H9 (cell line): ENCODE measurements at regions not wholly inside any gene's neighbourhood (a gene's known extent, or its start where the extent isn't known, plus 50 kb on each side); places are given as distances from the start of the nearest gene placed in this dataset.

Experiments
- DNase-seq: peaks from one replicate; pipeline ENCODE4 v3.0.0-alpha.2; 2017
- H2AFZ ChIP-seq: one replicate; pipeline ENCODE4 v1.6.1; 2013; ENCODE audit warnings: mild to moderate bottlenecking, low read length, control low read depth, moderate library complexity
- H2AK5ac ChIP-seq: 2 replicates; pipeline ENCODE4 v1.6.1; 2013; ENCODE audit warnings: low read length, control low read depth, mixed read lengths; ENCODE audit not compliant: insufficient read length
- H2BK120ac ChIP-seq: one replicate; pipeline ENCODE4 v1.6.1; 2013; ENCODE audit warnings: low read depth, mild to moderate bottlenecking, low read length, control low read depth, inconsistent platforms; ENCODE audit not compliant: poor library complexity, severe bottlenecking
- H2BK12ac ChIP-seq: 2 replicates; pipeline ENCODE4 v1.6.1; 2013; ENCODE audit warnings: low read length, control low read depth, mixed read lengths, low read depth; ENCODE audit not compliant: insufficient read length
- H2BK15ac ChIP-seq: 2 replicates; pipeline ENCODE4 v1.6.1; 2013; ENCODE audit warnings: low read depth, low read length, control low read depth
- H2BK20ac ChIP-seq: one replicate; pipeline ENCODE4 v1.6.1; 2013; ENCODE audit warnings: low read depth, mild to moderate bottlenecking, low read length, control low read depth, inconsistent platforms; ENCODE audit not compliant: poor library complexity, severe bottlenecking
- H2BK5ac ChIP-seq: 2 replicates; pipeline ENCODE4 v1.6.1; 2013; ENCODE audit warnings: low read length, control low read depth, mixed read lengths; ENCODE audit not compliant: insufficient read length
- H3K14ac ChIP-seq: 2 replicates; pipeline ENCODE4 v1.6.1; 2013; ENCODE audit warnings: low read length, control low read depth; ENCODE audit not compliant: insufficient read depth
- H3K18ac ChIP-seq: 2 replicates; pipeline ENCODE4 v1.6.1; 2013; ENCODE audit warnings: low read depth, mild to moderate bottlenecking, mixed read lengths, low read length, control low read depth; ENCODE audit not compliant: insufficient read length
- H3K23ac ChIP-seq: 2 replicates; pipeline ENCODE4 v1.6.1; 2013; ENCODE audit warnings: low read length, control low read depth, mixed read lengths, low read depth; ENCODE audit not compliant: insufficient read length
- H3K23me2 ChIP-seq: 2 replicates; pipeline ENCODE4 v1.6.1; 2013; ENCODE audit warnings: low read depth, mild to moderate bottlenecking, mixed read lengths, low read length, control low read depth; ENCODE audit not compliant: insufficient read length, poor library complexity, severe bottlenecking
- H3K27ac ChIP-seq: 2 replicates; pipeline ENCODE4 v1.5.1; 2013; ENCODE audit warnings: low read length, control low read depth, mixed read lengths, low read depth; ENCODE audit not compliant: insufficient read length
- H3K27me3 ChIP-seq: 2 replicates; pipeline ENCODE4 v1.6.1; 2013; ENCODE audit warnings: low read length, control low read depth, inconsistent platforms; ENCODE audit not compliant: insufficient read depth
- H3K4ac ChIP-seq: 2 replicates; pipeline ENCODE4 v1.6.1; 2013; ENCODE audit warnings: low read depth, mild to moderate bottlenecking, control low read depth, inconsistent platforms, low read length, moderate library complexity
- H3K4me1 ChIP-seq: 2 replicates; pipeline ENCODE4 v1.6.1; 2013; ENCODE audit warnings: low read length, control low read depth, inconsistent platforms; ENCODE audit not compliant: insufficient read depth
- H3K4me2 ChIP-seq: 2 replicates; pipeline ENCODE4 v1.6.1; 2013; ENCODE audit warnings: low read length, control low read depth, mixed read lengths; ENCODE audit not compliant: insufficient read length, insufficient read depth
- H3K56ac ChIP-seq: 2 replicates; pipeline ENCODE4 v1.6.1; 2013; ENCODE audit warnings: low read depth, mild to moderate bottlenecking, mixed read lengths, low read length, control low read depth; ENCODE audit not compliant: insufficient read length
- H3K79me1 ChIP-seq: 2 replicates; pipeline ENCODE4 v1.6.1; 2013; ENCODE audit warnings: low read depth, mild to moderate bottlenecking, moderate library complexity, low read length, control low read depth, inconsistent platforms; ENCODE audit not compliant: insufficient read depth, poor library complexity, severe bottlenecking
- H3K79me2 ChIP-seq: 2 replicates; pipeline ENCODE4 v1.6.1; 2013; ENCODE audit warnings: low read length, control low read depth, inconsistent platforms; ENCODE audit not compliant: insufficient read depth
- H3K9ac ChIP-seq: 2 replicates; pipeline ENCODE4 v1.6.1; 2013; ENCODE audit warnings: low read length, control low read depth, mixed read lengths; ENCODE audit not compliant: insufficient read length; ENCODE audit errors: extremely low read depth
- H3K9me3 ChIP-seq: one replicate; pipeline ENCODE4 v1.6.1; 2013; ENCODE audit warnings: low read depth, low read length, inconsistent platforms; ENCODE audit not compliant: control insufficient read depth
- H3T11ph ChIP-seq: one replicate; pipeline ENCODE4 v1.6.1; 2013; ENCODE audit warnings: mild to moderate bottlenecking, low read length, control low read depth, inconsistent platforms
- H4K20me1 ChIP-seq: one replicate; pipeline ENCODE4 v1.6.1; 2013; ENCODE audit not compliant: control insufficient read depth, insufficient read length, insufficient read depth
- H4K5ac ChIP-seq: 2 replicates; pipeline ENCODE4 v1.6.1; 2013; ENCODE audit warnings: low read depth, mild to moderate bottlenecking, mixed read lengths, low read length, control low read depth; ENCODE audit not compliant: insufficient read length
- H4K8ac ChIP-seq: replicated peaks from 2 replicates; pipeline ENCODE4 v1.6.1; 2013; ENCODE audit warnings: low read length, control low read depth, mixed read lengths, low read depth; ENCODE audit not compliant: insufficient read length
- H4K91ac ChIP-seq: 2 replicates; pipeline ENCODE4 v1.6.1; 2013; ENCODE audit warnings: low read depth, mild to moderate bottlenecking, moderate library complexity, mixed read lengths, low read length, control low read depth; ENCODE audit not compliant: insufficient read length
- H3K27ac Mint-ChIP-seq, 3 experiments: 2 replicates in 2 of 3; 3 replicates in 1 of 3; pipeline ENCODE4 v1.8.0; 2020 to 2021; ENCODE audit warnings: mixed read lengths in 3 of 3, mild to moderate bottlenecking in 1 of 3, moderate library complexity in 1 of 3
- H3K27me3 Mint-ChIP-seq: 2 replicates; pipeline ENCODE4 v1.8.0; 2021; ENCODE audit warnings: low read depth, mild to moderate bottlenecking, moderate library complexity, mixed read lengths
- H3K36me3 Mint-ChIP-seq, 3 experiments: 2 replicates in 2 of 3; 3 replicates in 1 of 3; pipeline ENCODE4 v1.8.0; 2020 to 2021; ENCODE audit warnings: low read depth in 3 of 3, mixed read lengths in 3 of 3; ENCODE audit not compliant: insufficient read depth in 1 of 3
- H3K4me1 Mint-ChIP-seq, 2 experiments: 2 replicates each; pipeline ENCODE4 v1.8.0; 2020; ENCODE audit warnings: mixed read lengths in 2 of 2
- H3K4me3 Mint-ChIP-seq, 2 experiments: 2 replicates in 1 of 2; 3 replicates in 1 of 2; pipeline ENCODE4 v1.8.0; 2020 to 2021; ENCODE audit warnings: mild to moderate bottlenecking in 2 of 2, mixed read lengths in 2 of 2, moderate library complexity in 1 of 2
- H3K9me3 Mint-ChIP-seq, 2 experiments: 2 replicates in 1 of 2; 3 replicates in 1 of 2; pipeline ENCODE4 v1.8.0; 2020; ENCODE audit warnings: mild to moderate bottlenecking in 2 of 2, mixed read lengths in 2 of 2, moderate library complexity in 1 of 2
- CTCF ChIP-seq: fragments of 200-600 bp; sonication (generic); conservative IDR thresholded peaks from 3 replicates; pipeline ENCODE4 v1.8.0; 2021; ENCODE audit warnings: antibody characterized with exemption, mild to moderate bottlenecking
- WGBS: extraction: QIAGEN DNeasy Blood & Tissue Kit; methylation state at CpG from one replicate; pipeline ENCODE4 v1.1.7; 2013; ENCODE audit warnings: missing lambda C conversion rate, low lambda C conversion rate, mixed read lengths; ENCODE audit not compliant: insufficient read length; ENCODE audit errors: extremely low coverage; 5-methylcytosine and 5-hydroxymethylcytosine counted together

- Histone ChIP-seq H3K18ac (no peak overlapping the region), H3K56ac (no peak overlapping the region), H3K9me3 (no peaks in the 10 kb centered on the region), H3K23me2 (no peaks in the 10 kb centered on the region), H2BK120ac (no peak overlapping the region), H3K23ac (no peak overlapping the region), H3K27ac (no peak overlapping the region), H3K79me1 (no peaks in the 10 kb centered on the region), H3K4ac (no peak overlapping the region), H3K79me2 (no peaks in the 10 kb centered on the region), H4K5ac (no peak overlapping the region), H3K27me3 (no peaks in the 10 kb centered on the region), H2AFZ (no peak overlapping the region), H3K4me1 (no peaks in the 10 kb centered on the region; the same call in 1 of the 2 replicates), H4K8ac (no peak overlapping the region), H2BK5ac (no peak overlapping the region), H3K4me2 (no peak overlapping the region), H2BK12ac (no peak overlapping the region), H4K20me1 (no peaks in the 10 kb centered on the region), H4K91ac (no peak overlapping the region), H3K14ac (no peak overlapping the region), H3T11ph (no peak overlapping the region), H3K9ac (no peak overlapping the region), H2BK20ac (no peak overlapping the region), H2BK15ac (no peak overlapping the region), H2AK5ac (no peak overlapping the region)
- TF ChIP-seq CTCF = no peak
- no CpG with 5 or more reads among the region's 6 CpGs for WGBS
- peaks cover 0 to 5% of the 10 kb centered on the region in 2 experiments; a peak in 1 of 4 replicates for H3K4me1 Mint-ChIP-seq
- H3K9me3 Mint-ChIP-seq = no peaks in the 10 kb centered on the region
- peak overlapping the region in 1 of 3 experiments; percentile 68; a peak in 1 of 7 replicates for H3K27ac Mint-ChIP-seq
- H3K36me3 Mint-ChIP-seq = no peaks in the 10 kb centered on the region; a peak in 1 of 7 replicates
- H3K4me3 Mint-ChIP-seq = no peak overlapping the region
- H3K27me3 Mint-ChIP-seq = no peaks in the 10 kb centered on the region; the same call in 1 of the 2 replicates
- no peak for DNase-seq
Observed at GRCh38 chr4:8776366-8776765, 95.3 kb downstream of the HMX1 start.
